CD14-positive monocyte (primary cell): ENCODE measurements at regions not wholly inside any gene's neighbourhood (a gene's known extent, or its start where the extent isn't known, plus 50 kb on each side); places are given as distances from the start of the nearest gene placed in this dataset.
"Not testable (repeated sequence)": the region's sequence is repeated elsewhere in the genome, so short reads cannot be mapped to it uniquely, and the experiment has no call there.

ENCODE experiments used
- DNase-seq, 3 donors: peaks; one replicate each; pipeline ENCODE4 v3.0.0-alpha.2; 2011 to 2022
- H2AFZ ChIP-seq: 2 replicates; pipeline ENCODE4 v1.6.0; 2012; ENCODE audit warnings: mild to moderate bottlenecking, low read depth, low read length, inconsistent platforms; ENCODE audit not compliant: insufficient read depth, poor library complexity, severe bottlenecking
- H3K27ac ChIP-seq, 2 donors: 1 replicate in 1 of 2; 2 replicates in 1 of 2; pipeline ENCODE4 v1.5.1; 2012 to 2013; ENCODE audit warnings: low read length in 2 of 2, control low read depth in 1 of 2, inconsistent platforms in 1 of 2, low read depth in 1 of 2, mild to moderate bottlenecking in 1 of 2
- H3K27me3 ChIP-seq, 2 donors: one replicate each; pipeline versions ENCODE4 v1.6.0 to v1.6.1; 2011 to 2013; ENCODE audit warnings: low read length in 2 of 2; ENCODE audit not compliant: control insufficient read depth in 2 of 2, insufficient read depth in 2 of 2
- H3K36me3 ChIP-seq, 2 donors: replicated peaks in 1 of 2; 1 replicate in 1 of 2; 2 replicates in 1 of 2; pipeline versions ENCODE4 v1.5.1 to v1.6.1; 2012 to 2013; ENCODE audit warnings: low read length in 2 of 2, control low read depth in 1 of 2, inconsistent platforms in 1 of 2, mild to moderate bottlenecking in 1 of 2; ENCODE audit not compliant: insufficient read depth in 2 of 2, control insufficient read depth in 1 of 2
- H3K4me1 ChIP-seq, 2 donors: 1 replicate in 1 of 2; 2 replicates in 1 of 2; pipeline versions ENCODE4 v1.5.1 to v1.6.1; 2012 to 2013; ENCODE audit warnings: low read length in 2 of 2, control low read depth in 1 of 2, inconsistent platforms in 1 of 2, mild to moderate bottlenecking in 1 of 2, moderate library complexity in 1 of 2; ENCODE audit not compliant: insufficient read depth in 2 of 2, control insufficient read depth in 1 of 2
- H3K4me2 ChIP-seq: replicated peaks from 2 replicates; pipeline ENCODE3; 2012; ENCODE audit warnings: low read length, moderate library complexity, mild to moderate bottlenecking; ENCODE audit not compliant: poor library complexity, severe bottlenecking; ENCODE audit errors: extremely low read depth
- H3K4me3 ChIP-seq, 3 experiments: fragments of 200-600 bp in 1 of 3; sonication (generic) in 1 of 3; replicated peaks in 1 of 3; 1 replicate in 2 of 3; 2 replicates in 1 of 3; pipeline ENCODE4 v1.5.1; 2011 to 2013; ENCODE audit warnings: low read length in 3 of 3, mild to moderate bottlenecking in 3 of 3, control low read depth in 2 of 3, low read depth in 2 of 3, inconsistent platforms in 1 of 3, moderate library complexity in 1 of 3
- H3K79me2 ChIP-seq: 2 replicates; pipeline ENCODE4 v1.6.0; 2012; ENCODE audit warnings: mild to moderate bottlenecking, control low read depth, inconsistent platforms, low read length, moderate library complexity; ENCODE audit not compliant: insufficient read depth
- H3K9ac ChIP-seq: 2 replicates; pipeline ENCODE4 v1.6.0; 2017; ENCODE audit warnings: low read length, mild to moderate bottlenecking; ENCODE audit not compliant: insufficient read depth, poor library complexity, severe bottlenecking
- H3K9me3 ChIP-seq, 2 donors: replicated peaks in 1 of 2; 1 replicate in 1 of 2; 2 replicates in 1 of 2; pipeline versions ENCODE4 v1.5.1 to v1.6.1; 2012 to 2013; ENCODE audit warnings: low read length in 2 of 2, control low read depth in 1 of 2; ENCODE audit not compliant: control insufficient read depth in 1 of 2, insufficient read depth in 1 of 2
- H4K20me1 ChIP-seq: 2 replicates; pipeline ENCODE4 v1.6.0; 2012; ENCODE audit warnings: mild to moderate bottlenecking, low read length, control low read depth, moderate library complexity; ENCODE audit not compliant: insufficient read depth
- H3K27ac Mint-ChIP-seq, 7 donors: one replicate each; pipeline ENCODE4 v1.8.0; 2020; ENCODE audit warnings: mild to moderate bottlenecking in 7 of 7, mixed read lengths in 7 of 7, moderate library complexity in 6 of 7, inconsistent platforms in 2 of 7
- H3K27me3 Mint-ChIP-seq, 3 donors: one replicate each; pipeline ENCODE4 v1.8.0; 2021 to 2022; ENCODE audit warnings: low read depth in 3 of 3, mild to moderate bottlenecking in 3 of 3, mixed read lengths in 3 of 3, moderate library complexity in 3 of 3, inconsistent platforms in 1 of 3
- H3K36me3 Mint-ChIP-seq, 2 donors: one replicate each; pipeline ENCODE4 v1.8.0; 2020; ENCODE audit warnings: mixed read lengths in 2 of 2, inconsistent platforms in 1 of 2, mild to moderate bottlenecking in 1 of 2
- H3K4me1 Mint-ChIP-seq: one replicate; pipeline ENCODE4 v1.8.0; 2020; ENCODE audit warnings: mild to moderate bottlenecking, mixed read lengths
- H3K4me3 Mint-ChIP-seq, 2 donors: one replicate each; pipeline ENCODE4 v1.8.0; 2020; ENCODE audit warnings: mild to moderate bottlenecking in 2 of 2, mixed read lengths in 2 of 2, moderate library complexity in 1 of 2
- H3K9me3 Mint-ChIP-seq, 7 donors: one replicate each; pipeline ENCODE4 v1.8.0; 2020 to 2022; ENCODE audit warnings: mixed read lengths in 7 of 7, mild to moderate bottlenecking in 6 of 7, moderate library complexity in 6 of 7, inconsistent platforms in 2 of 7
- WGBS: methylation state at CpG from one replicate; pipeline ENCODE4 v1.1.5; 2013; ENCODE audit warnings: missing lambda C conversion rate; ENCODE audit not compliant: insufficient coverage; 5-methylcytosine and 5-hydroxymethylcytosine counted together
- intact Hi-C, 2 donors: fragments of 100-400 bp; cut with micrococcal nuclease; formaldehyde crosslinking; loops; one replicate each; pipeline versions ENCODE4 v1.15.0 to v1.15.1; 2023

- intact Hi-C loops, H3K27me3 Mint-ChIP-seq, H3K36me3 Mint-ChIP-seq: not testable (repeated sequence)
Observed at GRCh38 chr15:31715208-31715607, 315.1 kb upstream of the CHRNA7 start.

DNA sequence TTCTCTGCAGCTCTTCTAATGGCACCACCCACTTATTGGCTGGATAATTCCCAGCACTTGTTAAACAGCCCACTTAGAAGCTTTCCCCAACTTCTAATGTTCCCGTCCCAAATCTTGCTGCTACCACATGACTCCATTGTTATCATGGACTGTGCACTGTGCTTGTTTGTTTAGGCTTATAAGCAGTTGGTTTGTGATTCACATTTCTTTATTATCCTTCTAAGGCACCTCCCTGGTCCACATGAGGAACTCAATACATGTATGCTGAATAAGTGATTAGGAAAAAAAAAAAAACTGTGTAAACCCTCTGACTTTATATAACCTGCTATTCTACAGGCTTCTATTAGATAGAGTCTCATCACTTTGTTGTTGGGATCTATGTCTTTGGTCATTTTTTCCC, 311.7 kb upstream of the CHRNA7 start:
- H3K27ac ChIP-seq, H3K27me3 ChIP-seq, H3K9ac ChIP-seq, H3K27ac Mint-ChIP-seq, H3K9me3 Mint-ChIP-seq, H3K4me2 ChIP-seq, H3K79me2 ChIP-seq, DNase-seq, H3K4me3 ChIP-seq, H3K27me3 Mint-ChIP-seq, H3K4me1 Mint-ChIP-seq, H4K20me1 ChIP-seq, H3K36me3 ChIP-seq, H3K4me3 Mint-ChIP-seq, H2AFZ ChIP-seq, H3K9me3 ChIP-seq, H3K36me3 Mint-ChIP-seq, intact Hi-C loops, H3K4me1 ChIP-seq: not testable (repeated sequence)
- WGBS = no CpG with 5 or more reads among the region's 1 CpG

More at GRCh38 chr15:31715208-31715607, 315.1 kb upstream of the CHRNA7 start:
- not testable (repeated sequence) for H3K4me2 ChIP-seq, H3K4me3 Mint-ChIP-seq, H4K20me1 ChIP-seq, H3K27ac ChIP-seq, H3K9me3 ChIP-seq, H3K4me3 ChIP-seq, H3K9ac ChIP-seq, H3K4me1 ChIP-seq, H3K36me3 ChIP-seq, H3K4me1 Mint-ChIP-seq, H2AFZ ChIP-seq, H3K79me2 ChIP-seq, H3K27me3 ChIP-seq, H3K27ac Mint-ChIP-seq, DNase-seq, H3K9me3 Mint-ChIP-seq
- no CpG with 5 or more reads among the region's 3 CpGs for WGBS

GRCh38 chr15:31719396-31720022, 310.8 kb upstream of the CHRNA7 start:
- H3K4me1 ChIP-seq, H3K27ac Mint-ChIP-seq, H4K20me1 ChIP-seq, intact Hi-C loops, H3K9ac ChIP-seq, H3K36me3 ChIP-seq, H3K4me3 Mint-ChIP-seq, H3K27me3 ChIP-seq, H3K4me1 Mint-ChIP-seq, H3K9me3 ChIP-seq, H3K4me3 ChIP-seq, H3K79me2 ChIP-seq, H3K27me3 Mint-ChIP-seq, H3K27ac ChIP-seq, H2AFZ ChIP-seq, H3K9me3 Mint-ChIP-seq, H3K4me2 ChIP-seq, H3K36me3 Mint-ChIP-seq, DNase-seq: not testable (repeated sequence)
- WGBS = no CpG with 5 or more reads among the region's 7 CpGs

GRCh38 chr15:31723019-31723418, 307.3 kb upstream of the CHRNA7 start:
- H3K36me3 ChIP-seq, H3K4me1 ChIP-seq, H3K27me3 Mint-ChIP-seq, H3K27me3 ChIP-seq, H3K4me2 ChIP-seq, H2AFZ ChIP-seq, H3K9ac ChIP-seq, H3K4me1 Mint-ChIP-seq, H3K27ac ChIP-seq, H4K20me1 ChIP-seq, H3K79me2 ChIP-seq, H3K4me3 ChIP-seq, intact Hi-C loops, H3K9me3 ChIP-seq, DNase-seq, H3K36me3 Mint-ChIP-seq, H3K9me3 Mint-ChIP-seq, H3K27ac Mint-ChIP-seq, H3K4me3 Mint-ChIP-seq: not testable (repeated sequence)
- 84% methylated on average over 3 of the region's 10 CpGs for WGBS
